HG02610 (cell line): ENCODE measurements at regions not wholly inside any gene's neighbourhood (a gene's known extent, or its start where the extent isn't known, plus 50 kb on each side); places are given as distances from the start of the nearest gene placed in this dataset.

ENCODE experiments used
- ATAC-seq: cut with Tn5 transposase; IDR thresholded peaks from one replicate; pipeline ENCODE4 v1.9.1; 2021; ENCODE audit warnings: mild to moderate bottlenecking, moderate library complexity; ENCODE audit not compliant: unreplicated experiment

- no peak for ATAC-seq
Measured at GRCh38 chr16:85430523-85431421, 182.3 kb upstream of the GSE1 start.

GRCh38 chr16:85431431-85432124 is 181.5 kb upstream of the GSE1 start:
- ATAC-seq = no peak

- no peak for ATAC-seq
Measured at GRCh38 chr16:85432606-85433005, 180.5 kb upstream of the GSE1 start.

- ATAC-seq = no peak
Measured at GRCh38 chr16:85433477-85433876, 179.6 kb upstream of the GSE1 start.

GRCh38 chr16:85435286-85435685 is 177.8 kb upstream of the GSE1 start:
- no peak for ATAC-seq

GRCh38 chr16:85435700-85436099 is 177.4 kb upstream of the GSE1 start:
- no peak for ATAC-seq

GRCh38 chr16:85436207-85436606 is 176.9 kb upstream of the GSE1 start:
- no peak for ATAC-seq

- ATAC-seq = no peak
Measured at GRCh38 chr16:85436636-85437165, 176.4 kb upstream of the GSE1 start.

- no peak for ATAC-seq
Measured at GRCh38 chr16:85437166-85438052, 175.7 kb upstream of the GSE1 start.

- ATAC-seq = no peak
Measured at GRCh38 chr16:85438981-85439685, 174.0 kb upstream of the GSE1 start.

GRCh38 chr16:85440744-85441143 is 172.4 kb upstream of the GSE1 start:
- no peak for ATAC-seq

- ATAC-seq = no peak
Measured at GRCh38 chr16:85441189-85441889, 171.8 kb upstream of the GSE1 start.

GRCh38 chr16:85441890-85442670 is 171.0 kb upstream of the GSE1 start:
- no peak for ATAC-seq

- ATAC-seq = no peak
Measured at GRCh38 chr16:85443116-85443515, 170.0 kb upstream of the GSE1 start.

- ATAC-seq = no peak
Measured at GRCh38 chr16:85443531-85443930, 169.6 kb upstream of the GSE1 start.

GRCh38 chr16:85445064-85445778 is 167.9 kb upstream of the GSE1 start:
- no peak for ATAC-seq

- ATAC-seq = no peak
Measured at GRCh38 chr16:85445779-85446222, 167.3 kb upstream of the GSE1 start.
